Fibroblast of villous mesenchyme (primary cell): ENCODE measurements at regions not wholly inside any gene's neighbourhood (a gene's known extent, or its start where the extent isn't known, plus 50 kb on each side); places are given as distances from the start of the nearest gene placed in this dataset.

Experiments used
- DNase-seq: peaks from one replicate; pipeline ENCODE4 v3.0.0-alpha.2; 2010; ENCODE audit warnings: low read depth
- H3K4me3 ChIP-seq: 2 replicates; pipeline ENCODE4 v1.5.1; 2011; ENCODE audit warnings: low read depth, mild to moderate bottlenecking, low read length
- CTCF ChIP-seq: IDR thresholded peaks from 2 replicates; pipeline ENCODE4 v1.5.1; 2012; ENCODE audit warnings: low read depth, mild to moderate bottlenecking, low read length; ENCODE audit not compliant: insufficient read depth

GRCh38 chr20:22384978-22385377 lies 199.4 kb downstream of the FOXA2 start:
- H3K4me3 ChIP-seq = no peak overlapping the region
- no peak for TF ChIP-seq CTCF
- DNase-seq = no peak

- no peak overlapping the region for H3K4me3 ChIP-seq
- TF ChIP-seq CTCF = no peak
- no peak for DNase-seq
These were observed 201.2 kb downstream of the FOXA2 start for GRCh38 chr20:22383156-22383555.

GRCh38 chr20:22382742-22383141 lies 201.6 kb downstream of the FOXA2 start:
- no peak for DNase-seq
- TF ChIP-seq CTCF = no peak
- no peak overlapping the region for H3K4me3 ChIP-seq

- DNase-seq = no peak
- no peak for TF ChIP-seq CTCF
- no peak overlapping the region for H3K4me3 ChIP-seq
These were observed 202.5 kb downstream of the FOXA2 start for GRCh38 chr20:22381812-22382416.

GRCh38 chr20:22379472-22379871 lies 204.9 kb downstream of the FOXA2 start:
- H3K4me3 ChIP-seq = no peak overlapping the region
- DNase-seq = no peak
- no peak for TF ChIP-seq CTCF

GRCh38 chr20:22374678-22375590 lies 209.4 kb downstream of the FOXA2 start:
- no peak overlapping the region for H3K4me3 ChIP-seq
- TF ChIP-seq CTCF = no peak
- DNase-seq = no peak
